HCT116 (cell line): ENCODE measurements at regions not wholly inside any gene's neighbourhood (a gene's known extent, or its start where the extent isn't known, plus 50 kb on each side); places are given as distances from the start of the nearest gene placed in this dataset.

Experiments used
- ATAC-seq: fragments of 200-7000 bp; cut with Tn5 transposase; 2 replicates; pipeline ENCODE4 v1.9.1; 2020; ENCODE audit warnings: mild to moderate bottlenecking, moderate library complexity
- BruUV-seq: library from RNA; stranded (reverse); fragments of 400-500 nt; replicated peaks from 2 replicates; lab custom pipeline; 2021; lab: Mats Ljungman, UMichigan
- CTCF ChIA-PET: fragments of 300-600 bp; sonication (Branson Sonifier 250); formaldehyde crosslinking; loops from one replicate; lab custom pipeline; 2021; ENCODE audit warnings: antibody characterized with exemption; lab: Charles Lee
- POLR2A ChIA-PET: fragments of 300-600, 350-600 bp; sonication (Branson Sonifier 250); formaldehyde crosslinking; loops from one replicate; lab custom pipeline; 2021; ENCODE audit warnings: antibody characterized with exemption; lab: Charles Lee
- RAD21 ChIA-PET, 2 experiments: fragments of 300-600 bp; sonication (Branson Sonifier 250); formaldehyde crosslinking; loops; one replicate each; lab custom pipeline; 2023; ENCODE audit warnings: low total read pairs in 2 of 2; ENCODE audit not compliant: uncharacterized antibody in 2 of 2, unreplicated experiment in 2 of 2, low non-redundant PET in 1 of 2; lab: Charles Lee
- DNase-seq: peaks from one replicate; pipeline ENCODE4 v3.0.0-alpha.2; 2010; ENCODE audit warnings: low read depth, low spot score
- H2AFZ ChIP-seq: fragments of 200-600 bp; shearing (Covaris generic), sonication (generic); 2 replicates; pipeline ENCODE4 v1.6.1; 2017; ENCODE audit warnings: low read depth, mixed run types, mixed read lengths, antibody characterized with exemption, low read length; ENCODE audit not compliant: poor library complexity, severe bottlenecking
- H3K27ac ChIP-seq: 2 replicates; pipeline ENCODE4 v1.5.1; 2012; ENCODE audit warnings: low read depth, low read length
- H3K27me3 ChIP-seq: fragments of 200-600 bp; sonication (generic); 2 replicates; pipeline ENCODE4 v1.6.1; 2016; ENCODE audit warnings: mixed run types, low read length, mixed read lengths; ENCODE audit not compliant: insufficient read depth
- H3K36me3 ChIP-seq, 2 experiments: fragments of 200-500 bp in 1 of 2; fragments of 200-600 bp in 1 of 2; sonication (Bioruptor generic) in 1 of 2; sonication (generic) in 1 of 2; 2 replicates each; pipeline versions ENCODE4 v1.5.1 to v1.6.1; 2014 to 2016; ENCODE audit warnings: low read length in 2 of 2, inconsistent platforms in 1 of 2, mixed read lengths in 1 of 2, mixed run types in 1 of 2; ENCODE audit not compliant: insufficient read depth in 2 of 2, control insufficient read depth in 1 of 2
- H3K4me1 ChIP-seq, 2 experiments: fragments of 200-600 bp in 1 of 2; sonication (generic) in 1 of 2; 2 replicates each; pipeline versions ENCODE4 v1.5.1 to v1.6.1; 2012 to 2017; ENCODE audit warnings: low read length in 2 of 2, inconsistent platforms in 1 of 2, mild to moderate bottlenecking in 1 of 2, mixed read lengths in 1 of 2, mixed run types in 1 of 2, moderate library complexity in 1 of 2; ENCODE audit not compliant: insufficient read depth in 2 of 2, control insufficient read depth in 1 of 2
- H3K4me2 ChIP-seq: fragments of 200-600 bp; sonication (generic); 2 replicates; pipeline ENCODE4 v1.6.1; 2017; ENCODE audit warnings: mixed run types, low read length, mixed read lengths
- H3K4me3 ChIP-seq, 2 experiments: fragments of 200-600 bp in 1 of 2; sonication (generic) in 1 of 2; replicated peaks in 1 of 2; 2 replicates each; pipeline ENCODE4 v1.5.1; 2011 to 2016; ENCODE audit warnings: low read length in 2 of 2, control low read depth in 1 of 2, low read depth in 1 of 2, mild to moderate bottlenecking in 1 of 2, mixed read lengths in 1 of 2, mixed run types in 1 of 2
- H3K79me2 ChIP-seq: fragments of 200-600 bp; sonication (generic); 2 replicates; pipeline ENCODE4 v1.6.1; 2017; ENCODE audit warnings: mild to moderate bottlenecking, mixed run types, low read length, moderate library complexity, mixed read lengths; ENCODE audit not compliant: insufficient read depth
- H3K9ac ChIP-seq: fragments of 200-600 bp; sonication (generic); 2 replicates; pipeline ENCODE4 v1.6.1; 2016; ENCODE audit warnings: low read length, mixed read lengths
- H3K9me2 ChIP-seq: fragments of 200-600 bp; sonication (generic), shearing (Covaris generic); 2 replicates; pipeline ENCODE4 v1.6.1; 2017; ENCODE audit warnings: mixed run types, mild to moderate bottlenecking, moderate library complexity; ENCODE audit not compliant: insufficient read depth
- H3K9me3 ChIP-seq, 2 experiments: fragments of 200-500 bp in 1 of 2; fragments of 200-600 bp in 1 of 2; sonication (Bioruptor generic) in 1 of 2; sonication (generic) in 1 of 2; 2 replicates each; pipeline ENCODE4 v1.6.1; 2014 to 2017; ENCODE audit warnings: low read length in 2 of 2, mixed read lengths in 2 of 2, inconsistent platforms in 1 of 2, low read depth in 1 of 2, mild to moderate bottlenecking in 1 of 2, mixed run types in 1 of 2, moderate library complexity in 1 of 2; ENCODE audit not compliant: control insufficient read depth in 1 of 2, insufficient read depth in 1 of 2
- H4K20me1 ChIP-seq: fragments of 200-600 bp; sonication (generic), shearing (Covaris generic); 2 replicates; pipeline ENCODE4 v1.6.1; 2017; ENCODE audit warnings: mixed run types, mild to moderate bottlenecking, moderate library complexity; ENCODE audit not compliant: insufficient read depth
- CEBPB ChIP-seq: IDR thresholded peaks from 2 replicates; pipeline ENCODE4 v1.6.1; 2012; ENCODE audit warnings: low read depth
- CTCF ChIP-seq, 3 experiments: fragments of 200-600 bp in 1 of 3; sonication (generic) in 1 of 3; IDR thresholded peaks in 2 of 3; conservative IDR thresholded peaks in 1 of 3; 2 replicates each; pipeline ENCODE4 v1.5.1; 2012 to 2017; ENCODE audit warnings: low read depth in 2 of 3, low read length in 2 of 3, antibody characterized with exemption in 1 of 3, borderline replicate concordance in 1 of 3, control low read depth in 1 of 3, mild to moderate bottlenecking in 1 of 3, mixed read lengths in 1 of 3, mixed run types in 1 of 3, moderate library complexity in 1 of 3; ENCODE audit not compliant: insufficient read depth in 1 of 3
- EGR1 ChIP-seq: IDR thresholded peaks from 2 replicates; pipeline ENCODE4 v1.6.1; 2012; ENCODE audit warnings: low read depth
- ELF1 ChIP-seq: IDR thresholded peaks from 2 replicates; pipeline ENCODE4 v1.6.1; 2012; ENCODE audit warnings: low read depth, borderline replicate concordance
- EZH2 ChIP-seq: fragments of 200-600 bp; sonication (generic); IDR thresholded peaks from 2 replicates; pipeline ENCODE4 v1.6.1; 2017; ENCODE audit warnings: antibody characterized with exemption, mixed run types
- EZH2phosphoT487 ChIP-seq: fragments of 200-600 bp; IDR thresholded peaks from 2 replicates; pipeline ENCODE4 v1.6.1; 2018; ENCODE audit warnings: antibody characterized with exemption, borderline replicate concordance
- FOSL1 ChIP-seq: IDR thresholded peaks from 2 replicates; pipeline ENCODE4 v1.6.1; 2012; ENCODE audit warnings: low read depth
- JUND ChIP-seq: IDR thresholded peaks from 2 replicates; pipeline ENCODE4 v1.6.1; 2012
- POLR2A ChIP-seq: IDR thresholded peaks from 2 replicates; pipeline ENCODE4 v1.7.0; 2011; ENCODE audit warnings: borderline replicate concordance; ENCODE audit not compliant: insufficient read depth, insufficient read length; ENCODE audit errors: extremely low read depth
- POLR2AphosphoS5 ChIP-seq: IDR thresholded peaks from 2 replicates; pipeline ENCODE4 v1.6.1; 2011; ENCODE audit warnings: mild to moderate bottlenecking, low read depth, low read length, moderate library complexity
- SIN3A ChIP-seq: IDR thresholded peaks from 2 replicates; pipeline ENCODE4 v1.6.1; 2012; ENCODE audit warnings: low read depth
- SP1 ChIP-seq: IDR thresholded peaks from 2 replicates; pipeline ENCODE4 v1.6.1; 2012; ENCODE audit warnings: low read depth
- SRF ChIP-seq: IDR thresholded peaks from 2 replicates; pipeline ENCODE4 v1.6.1; 2012; ENCODE audit warnings: low read depth
- TCF7L2 ChIP-seq: IDR thresholded peaks from 2 replicates; pipeline ENCODE4 v1.7.0; 2011; ENCODE audit warnings: borderline replicate concordance, inconsistent platforms; ENCODE audit not compliant: insufficient read depth, insufficient read length; ENCODE audit errors: extremely low read depth
- YY1 ChIP-seq: IDR thresholded peaks from 2 replicates; pipeline ENCODE4 v1.6.1; 2011; ENCODE audit warnings: low read length, low read depth, moderate library complexity, mild to moderate bottlenecking; ENCODE audit not compliant: insufficient replicate concordance; ENCODE audit errors: extremely low read depth
- ZFX ChIP-seq: fragments of 450-650 bp; IDR thresholded peaks from 2 replicates; pipeline ENCODE4 v1.6.1; 2017
- ZNF274 ChIP-seq: fragments of 200-500 bp; sonication (Bioruptor generic); IDR thresholded peaks from 2 replicates; pipeline ENCODE4 v1.6.1; 2014; ENCODE audit warnings: mild to moderate bottlenecking, low read depth, low read length, inconsistent platforms
- intact Hi-C: fragments of 100-400 bp; cut with micrococcal nuclease; formaldehyde crosslinking; loops from 2 replicates; pipeline ENCODE4 v1.10.0; 2022
- TF ChIP-seq, protein P1 (sequence below): IDR thresholded peaks from 2 replicates; pipeline ENCODE4 v1.6.1; 2011; ENCODE audit warnings: mild to moderate bottlenecking, low read length, moderate library complexity; ENCODE audit not compliant: insufficient replicate concordance; ENCODE audit errors: extremely low read depth
- TF ChIP-seq, protein P2 (sequence below): IDR thresholded peaks from 2 replicates; pipeline ENCODE4 v1.6.1; 2012
- TF ChIP-seq, protein P3 (sequence below): IDR thresholded peaks from 2 replicates; pipeline ENCODE4 v1.6.1; 2012

DNA sequence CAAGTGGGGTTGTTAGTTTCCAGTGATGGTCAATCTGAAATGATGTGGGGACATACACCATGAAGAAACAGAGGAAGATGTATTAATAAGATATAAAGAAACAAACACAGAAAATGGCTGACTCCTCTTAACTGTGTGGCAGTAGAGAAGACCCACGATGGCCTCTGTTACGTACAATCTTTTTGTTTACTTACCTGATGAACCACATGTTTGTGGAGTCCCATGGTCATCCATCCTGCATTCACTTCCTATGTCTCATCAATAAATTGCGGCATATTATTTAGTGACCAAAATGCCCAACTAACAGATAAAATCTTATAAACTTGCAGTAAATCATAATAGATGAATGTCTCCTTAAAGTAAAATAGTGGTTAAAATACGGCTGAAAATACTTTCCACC, 740.1 kb upstream of the LINC00305 start (continued):
- TF ChIP-seq, protein P1, sequence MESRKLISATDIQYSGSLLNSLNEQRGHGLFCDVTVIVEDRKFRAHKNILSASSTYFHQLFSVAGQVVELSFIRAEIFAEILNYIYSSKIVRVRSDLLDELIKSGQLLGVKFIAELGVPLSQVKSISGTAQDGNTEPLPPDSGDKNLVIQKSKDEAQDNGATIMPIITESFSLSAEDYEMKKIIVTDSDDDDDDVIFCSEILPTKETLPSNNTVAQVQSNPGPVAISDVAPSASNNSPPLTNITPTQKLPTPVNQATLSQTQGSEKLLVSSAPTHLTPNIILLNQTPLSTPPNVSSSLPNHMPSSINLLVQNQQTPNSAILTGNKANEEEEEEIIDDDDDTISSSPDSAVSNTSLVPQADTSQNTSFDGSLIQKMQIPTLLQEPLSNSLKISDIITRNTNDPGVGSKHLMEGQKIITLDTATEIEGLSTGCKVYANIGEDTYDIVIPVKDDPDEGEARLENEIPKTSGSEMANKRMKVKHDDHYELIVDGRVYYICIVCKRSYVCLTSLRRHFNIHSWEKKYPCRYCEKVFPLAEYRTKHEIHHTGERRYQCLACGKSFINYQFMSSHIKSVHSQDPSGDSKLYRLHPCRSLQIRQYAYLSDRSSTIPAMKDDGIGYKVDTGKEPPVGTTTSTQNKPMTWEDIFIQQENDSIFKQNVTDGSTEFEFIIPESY: no peak

GRCh38 chr18:64886995-64887394, 738.1 kb upstream of the LINC00305 start:
- intact Hi-C loops: no loop called here
- no peak overlapping the region for H3K27ac ChIP-seq

More at GRCh38 chr18:64886995-64887394, 738.1 kb upstream of the LINC00305 start:
- no peak overlapping the region for H3K9ac ChIP-seq
- H3K9me2 ChIP-seq: no peaks in the 10 kb centered on the region
- no peak for ATAC-seq
- BruUV-seq: no TSS peak
- DNase-seq: no peak
- ChIA-PET POLR2A (no interaction called here), RAD21 (no interaction called here), CTCF (no interaction called here)
- no peaks in the 10 kb centered on the region for H3K36me3 ChIP-seq
- no peaks in the 10 kb centered on the region for H3K79me2 ChIP-seq
- no peak overlapping the region for H2AFZ ChIP-seq
- H3K4me3 ChIP-seq: no peak overlapping the region
- no peaks in the 10 kb centered on the region for H4K20me1 ChIP-seq
- H3K4me2 ChIP-seq: no peak overlapping the region
- H3K4me1 ChIP-seq: no peaks in the 10 kb centered on the region
- peaks cover 3 to 13% of the 10 kb centered on the region in 2 experiments; a peak in 3 of 4 replicates for H3K9me3 ChIP-seq
- no peaks in the 10 kb centered on the region for H3K27me3 ChIP-seq
- TF ChIP-seq SP1 (no peak), EGR1 (no peak), CEBPB (no peak), ELF1 (no peak), EZH2phosphoT487 (no peak), POLR2A (no peak), POLR2AphosphoS5 (no peak), YY1 (no peak), CTCF (IDR thresholded peaks at IDR 0.05 in 2 of 3, conservative IDR thresholded peaks at IDR 0.05 in 1 of 3; ENCODE audit: borderline replicate concordance in 1 of 3, insufficient read depth in 1 of 3, low read depth in 2 of 3, low read length in 2 of 3) (no peak), EZH2 (no peak), ZFX (no peak), TCF7L2 (no peak), ZNF274 (no peak), SRF (no peak), SIN3A (no peak), JUND (no peak), FOSL1 (no peak)
- TF ChIP-seq, protein P1: no peak
- TF ChIP-seq, protein P2, sequence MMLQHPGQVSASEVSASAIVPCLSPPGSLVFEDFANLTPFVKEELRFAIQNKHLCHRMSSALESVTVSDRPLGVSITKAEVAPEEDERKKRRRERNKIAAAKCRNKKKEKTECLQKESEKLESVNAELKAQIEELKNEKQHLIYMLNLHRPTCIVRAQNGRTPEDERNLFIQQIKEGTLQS: no peak
- TF ChIP-seq, protein P3, sequence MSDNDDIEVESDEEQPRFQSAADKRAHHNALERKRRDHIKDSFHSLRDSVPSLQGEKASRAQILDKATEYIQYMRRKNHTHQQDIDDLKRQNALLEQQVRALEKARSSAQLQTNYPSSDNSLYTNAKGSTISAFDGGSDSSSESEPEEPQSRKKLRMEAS: no peak
